Large intestine (tissue), 3 donors: ENCODE measurements at regions not wholly inside any gene's neighbourhood (a gene's known extent, or its start where the extent isn't known, plus 50 kb on each side); places are given as distances from the start of the nearest gene placed in this dataset.
A peak's percentile ranks its signal among the peaks of the same experiment; 100 is the strongest.

Experiments used
- DNase-seq, 2 donors: peaks; one replicate each; pipeline versions ENCODE4 v3.0.0 to v3.0.0-alpha.2; 2013
- H3K27ac ChIP-seq: one replicate; pipeline ENCODE4 v1.5.1; 2013; ENCODE audit warnings: low read length
- H3K27me3 ChIP-seq: 2 replicates; pipeline ENCODE4 v1.6.1; 2013; ENCODE audit warnings: low read length; ENCODE audit not compliant: control insufficient read depth, insufficient read depth
- H3K36me3 ChIP-seq: 2 replicates; pipeline ENCODE4 v1.6.1; 2013; ENCODE audit warnings: low read length; ENCODE audit not compliant: control insufficient read depth, insufficient read depth
- H3K4me1 ChIP-seq: one replicate; pipeline ENCODE4 v1.6.1; 2013; ENCODE audit warnings: low read length; ENCODE audit not compliant: control insufficient read depth, insufficient read depth
- H3K4me3 ChIP-seq: one replicate; pipeline ENCODE4 v1.5.1; 2013; ENCODE audit warnings: low read length
- H3K9me3 ChIP-seq: one replicate; pipeline ENCODE4 v1.6.1; 2013; ENCODE audit warnings: mild to moderate bottlenecking, low read depth, low read length, moderate library complexity; ENCODE audit not compliant: control insufficient read depth
- WGBS: methylation state at CpG from one replicate; pipeline ENCODE4 v1.1.5; 2013; ENCODE audit warnings: low lambda C conversion rate; ENCODE audit not compliant: insufficient coverage; 5-methylcytosine and 5-hydroxymethylcytosine counted together

DNA sequence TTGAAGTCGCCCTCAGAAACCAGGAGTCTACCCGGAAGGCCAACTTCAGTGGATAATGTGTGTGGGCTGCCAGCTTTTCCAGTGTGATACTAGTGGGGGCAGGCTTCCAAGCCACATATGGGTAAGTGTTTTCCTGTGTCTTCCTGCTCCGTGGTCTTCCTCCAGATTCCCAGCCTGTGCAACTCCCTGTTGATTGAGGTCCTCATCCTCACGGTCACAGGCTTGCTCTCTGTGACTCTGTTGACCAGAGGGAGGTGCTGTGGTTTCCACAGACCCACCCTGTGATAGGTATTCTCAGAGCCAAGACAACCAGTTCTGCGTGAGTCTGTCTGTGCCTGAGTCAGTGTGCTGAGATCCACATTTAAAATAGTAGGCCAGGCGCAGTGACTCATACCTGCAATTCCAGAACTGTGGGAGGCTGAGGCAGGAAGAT is 388.0 kb upstream of the IRX2 start:
- no peak for DNase-seq
- Histone ChIP-seq H3K36me3 (no peaks in the 10 kb centered on the region), H3K4me1 (no peaks in the 10 kb centered on the region), H3K27me3 (no peaks in the 10 kb centered on the region), H3K9me3 (no peaks in the 10 kb centered on the region), H3K4me3 (no peak overlapping the region), H3K27ac (no peak overlapping the region)
- WGBS = 83% methylated on average over 1 of the region's 6 CpGs

DNA sequence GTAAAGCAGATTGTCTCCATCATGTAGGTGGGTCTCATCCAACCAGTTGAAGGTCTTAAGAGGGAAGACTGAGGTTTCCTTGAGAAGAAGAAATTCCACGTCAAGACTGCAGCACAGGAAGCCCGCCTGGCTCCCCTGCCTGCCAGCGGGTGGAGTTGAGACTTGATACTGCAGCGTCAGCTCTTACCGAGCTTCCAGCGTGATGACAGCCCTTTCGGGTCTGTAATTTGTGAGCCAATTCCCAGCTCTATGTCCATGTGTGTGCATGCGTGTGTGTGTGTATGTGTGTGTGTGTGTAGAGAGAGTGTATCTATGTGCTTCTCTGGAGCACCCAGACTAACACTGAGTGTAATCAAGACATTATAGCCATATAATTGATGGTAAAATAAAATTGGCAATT is 379.7 kb upstream of the IRX2 start:
- no peaks in the 10 kb centered on the region for H3K36me3 ChIP-seq
- DNase-seq = no peak
- no peaks in the 10 kb centered on the region for H3K4me1 ChIP-seq
- H3K27ac ChIP-seq = no peak overlapping the region
- WGBS = no CpG with 5 or more reads among the region's 8 CpGs
- no peaks in the 10 kb centered on the region for H3K9me3 ChIP-seq
- H3K27me3 ChIP-seq = peaks cover 11% of the 10 kb centered on the region
- H3K4me3 ChIP-seq = no peak overlapping the region

GRCh38 chr5:3129252-3129651 is 377.8 kb upstream of the IRX2 start:
- no peak for DNase-seq
- H3K4me3 ChIP-seq = no peak overlapping the region
- no peaks in the 10 kb centered on the region for H3K36me3 ChIP-seq
- no peaks in the 10 kb centered on the region for H3K4me1 ChIP-seq
- no peak overlapping the region for H3K27ac ChIP-seq
- peaks cover 24% of the 10 kb centered on the region for H3K27me3 ChIP-seq
- H3K9me3 ChIP-seq = no peaks in the 10 kb centered on the region
- WGBS = no CpG with 5 or more reads among the region's 4 CpGs

DNA sequence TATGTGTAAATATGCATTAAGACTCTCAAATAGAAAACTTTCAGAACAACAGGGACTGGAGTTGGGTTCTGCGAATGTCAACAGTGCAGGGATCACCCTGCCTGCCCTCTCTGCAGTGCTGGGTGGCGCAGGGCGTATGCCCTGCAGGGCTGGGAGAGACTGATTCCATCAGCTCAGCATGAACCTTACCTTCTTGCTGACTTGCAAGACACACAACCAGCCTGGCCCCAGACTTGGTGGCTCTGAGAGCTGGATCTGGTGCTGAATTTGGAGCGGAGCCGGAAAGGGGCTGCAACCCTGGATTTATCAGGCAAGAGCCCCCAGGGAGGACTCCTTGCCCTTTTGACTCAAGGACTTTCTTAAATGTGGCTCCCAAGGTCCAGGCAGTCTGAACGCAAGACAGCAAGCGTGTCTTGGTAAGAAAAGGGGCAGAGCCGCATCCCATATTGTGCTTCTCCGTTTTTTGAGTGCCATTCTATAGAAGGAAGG is 376.0 kb upstream of the IRX2 start:
- Histone ChIP-seq H3K36me3 (no peaks in the 10 kb centered on the region), H3K4me1 (no peaks in the 10 kb centered on the region), H3K4me3 (no peak overlapping the region), H3K27ac (no peak overlapping the region), H3K9me3 (no peaks in the 10 kb centered on the region), H3K27me3 (peaks cover 30% of the 10 kb centered on the region)
- DNase-seq = no peak
- no CpG with 5 or more reads among the region's 9 CpGs for WGBS

GRCh38 chr5:3126639-3127038 is 375.2 kb upstream of the IRX2 start:
- no peaks in the 10 kb centered on the region for H3K9me3 ChIP-seq
- WGBS = no CpG with 5 or more reads among the region's 10 CpGs
- no peak for DNase-seq
- H3K27me3 ChIP-seq = peaks cover 33% of the 10 kb centered on the region
- H3K4me1 ChIP-seq = peaks cover 3% of the 10 kb centered on the region
- no peak overlapping the region for H3K4me3 ChIP-seq
- no peak overlapping the region for H3K27ac ChIP-seq
- H3K36me3 ChIP-seq = no peaks in the 10 kb centered on the region

DNA sequence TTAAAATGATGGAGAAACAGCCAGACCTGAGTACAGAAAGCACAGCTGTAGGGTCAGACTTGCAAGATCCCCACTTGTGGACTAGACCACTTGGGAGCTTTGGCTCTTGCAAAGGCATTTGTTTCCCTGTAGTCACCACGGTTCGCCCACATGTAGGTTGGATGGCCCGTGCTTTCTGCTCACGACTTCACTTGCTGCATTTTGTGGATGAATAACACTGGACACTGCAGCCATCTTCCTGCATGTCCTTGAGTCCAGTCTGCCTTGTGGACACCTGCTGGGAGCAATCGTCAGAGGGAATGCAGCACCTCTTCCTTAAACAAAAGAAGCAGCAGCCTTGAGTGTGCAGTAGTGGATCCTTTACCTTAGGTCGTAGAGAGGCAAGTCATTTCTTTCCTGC is 372.9 kb upstream of the IRX2 start:
- Histone ChIP-seq H3K27ac (no peak overlapping the region), H3K4me3 (no peak overlapping the region), H3K9me3 (peaks cover 3% of the 10 kb centered on the region), H3K27me3 (peaks cover 54% of the 10 kb centered on the region), H3K36me3 (no peaks in the 10 kb centered on the region), H3K4me1 (peaks cover 7% of the 10 kb centered on the region)
- no peak for DNase-seq
- WGBS = no CpG with 5 or more reads among the region's 6 CpGs

GRCh38 chr5:3123763-3124157 is 372.3 kb upstream of the IRX2 start:
- H3K4me1 ChIP-seq = peaks cover 7% of the 10 kb centered on the region
- no peak overlapping the region for H3K4me3 ChIP-seq
- WGBS = 100% methylated on average over 1 of the region's 1 CpG
- H3K27me3 ChIP-seq = peaks cover 55% of the 10 kb centered on the region
- no peak for DNase-seq
- no peak overlapping the region for H3K27ac ChIP-seq
- H3K36me3 ChIP-seq = no peaks in the 10 kb centered on the region
- H3K9me3 ChIP-seq = peaks cover 3% of the 10 kb centered on the region

- DNase-seq = no peak
- Histone ChIP-seq H3K36me3 (no peaks in the 10 kb centered on the region), H3K4me3 (no peak overlapping the region), H3K27ac (no peak overlapping the region), H3K27me3 (peaks cover 60% of the 10 kb centered on the region), H3K9me3 (peaks cover 3% of the 10 kb centered on the region), H3K4me1 (peaks cover 7% of the 10 kb centered on the region)
- WGBS = 80% methylated on average over 1 of the region's 6 CpGs
Measured at GRCh38 chr5:3122985-3123762, 371.7 kb upstream of the IRX2 start.

GRCh38 chr5:3122216-3122615 is 370.7 kb upstream of the IRX2 start:
- peaks cover 3% of the 10 kb centered on the region for H3K9me3 ChIP-seq
- peaks cover 64% of the 10 kb centered on the region for H3K27me3 ChIP-seq
- peaks cover 7% of the 10 kb centered on the region for H3K4me1 ChIP-seq
- no peaks in the 10 kb centered on the region for H3K36me3 ChIP-seq
- H3K27ac ChIP-seq = no peak overlapping the region
- no peak overlapping the region for H3K4me3 ChIP-seq
- WGBS = 40% methylated on average over 1 of the region's 3 CpGs
- DNase-seq = peak in 1 of 2 donors; percentile 56

DNA sequence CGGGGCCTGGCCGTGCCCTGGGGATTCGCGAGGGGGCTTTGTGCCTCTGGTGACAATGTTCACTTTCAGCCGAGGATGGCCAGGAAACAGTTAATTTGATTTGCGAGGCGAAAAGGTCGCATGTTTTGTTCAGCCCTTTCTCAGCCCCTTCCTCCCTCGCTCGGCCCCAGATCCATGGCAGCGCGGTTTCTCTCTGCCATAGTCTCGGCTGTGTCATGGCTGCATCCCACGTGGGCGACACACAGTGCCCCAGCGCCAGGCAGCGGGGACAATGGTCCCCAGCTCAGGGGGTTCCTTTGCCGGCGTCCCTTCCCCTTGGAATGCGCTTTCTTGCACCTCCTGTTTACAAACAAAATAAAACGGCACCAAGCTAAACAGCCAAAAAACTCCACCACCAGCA is 370.3 kb upstream of the IRX2 start:
- Histone ChIP-seq H3K4me1 (peaks cover 7% of the 10 kb centered on the region), H3K27ac (no peak overlapping the region), H3K36me3 (no peaks in the 10 kb centered on the region), H3K4me3 (no peak overlapping the region), H3K9me3 (peaks cover 3% of the 10 kb centered on the region), H3K27me3 (peaks cover 68% of the 10 kb centered on the region)
- WGBS = no CpG with 5 or more reads among the region's 21 CpGs
- peak in 1 of 2 donors; percentile 7 for DNase-seq

GRCh38 chr5:3120028-3120427 is 368.6 kb upstream of the IRX2 start:
- no peak for DNase-seq
- Histone ChIP-seq H3K4me1 (peaks cover 7% of the 10 kb centered on the region), H3K27me3 (peaks cover 69% of the 10 kb centered on the region), H3K9me3 (peaks cover 3% of the 10 kb centered on the region), H3K4me3 (no peak overlapping the region), H3K27ac (no peak overlapping the region), H3K36me3 (no peaks in the 10 kb centered on the region)
- WGBS = no CpG with 5 or more reads among the region's 10 CpGs
